ENCODE measurements at regions not wholly inside any gene's neighbourhood (a gene's known extent, or its start where the extent isn't known, plus 50 kb on each side); places are given as distances from the start of the nearest gene placed in this dataset.

GRCh38 chr2:15845294-15845693 lies 95.1 kb upstream of the MYCN start:
- DNase-seq, result no peak

- DNase-seq, result no peak
Measured at GRCh38 chr2:15845737-15846405, 94.5 kb upstream of the MYCN start.

GRCh38 chr2:15846626-15847025 lies 93.7 kb upstream of the MYCN start:
- no peak for DNase-seq

- DNase-seq, result no peak
Measured at GRCh38 chr2:15850534-15850933, 89.8 kb upstream of the MYCN start.

- no peak for DNase-seq
Measured at GRCh38 chr2:15851076-15851693, 89.2 kb upstream of the MYCN start.

GRCh38 chr2:15852811-15853210 lies 87.5 kb upstream of the MYCN start:
- DNase-seq, result no peak

- DNase-seq, result no peak
Measured at GRCh38 chr2:15853903-15854302, 86.4 kb upstream of the MYCN start.

- no peak for DNase-seq
Measured at GRCh38 chr2:15855766-15856260, 84.5 kb upstream of the MYCN start.

- no peak for DNase-seq
Measured at GRCh38 chr2:15856318-15856717, 84.0 kb upstream of the MYCN start.

GRCh38 chr2:15858466-15858865 lies 81.9 kb upstream of the MYCN start:
- DNase-seq, result no peak

GRCh38 chr2:15860051-15860663 lies 80.2 kb upstream of the MYCN start:
- no peak for DNase-seq

GRCh38 chr2:15860760-15861159 lies 79.6 kb upstream of the MYCN start:
- DNase-seq, result no peak

GRCh38 chr2:15861172-15861822 lies 79.1 kb upstream of the MYCN start:
- DNase-seq, result no peak

GRCh38 chr2:15861898-15862297 lies 78.5 kb upstream of the MYCN start:
- DNase-seq, result no peak

GRCh38 chr2:15863089-15863488 lies 77.3 kb upstream of the MYCN start:
- DNase-seq, result no peak

- no peak for DNase-seq
Measured at GRCh38 chr2:15863494-15864175, 76.7 kb upstream of the MYCN start.

GRCh38 chr2:15864176-15864769 lies 76.1 kb upstream of the MYCN start:
- no peak for DNase-seq

GRCh38 chr2:15865923-15866322 lies 74.4 kb upstream of the MYCN start:
- DNase-seq, result no peak

GRCh38 chr2:15866563-15867193 lies 73.7 kb upstream of the MYCN start:
- no peak for DNase-seq

GRCh38 chr2:15867194-15868171 lies 72.9 kb upstream of the MYCN start:
- no peak for DNase-seq

GRCh38 chr2:15868186-15868585 lies 72.2 kb upstream of the MYCN start:
- no peak for DNase-seq

All from eye (tissue), 1 donor.